H1 (cell line): ENCODE measurements at regions not wholly inside any gene's neighbourhood (a gene's known extent, or its start where the extent isn't known, plus 50 kb on each side); places are given as distances from the start of the nearest gene placed in this dataset.

ENCODE experiments used
- CTCF ChIA-PET: fragments of 300-600 bp; sonication (Branson Sonifier 250); formaldehyde crosslinking; loops from one replicate; lab custom pipeline; 2021; ENCODE audit not compliant: partially characterized antibody; lab: Charles Lee
- POLR2A ChIA-PET: fragments of 300-600 bp; sonication (Branson Sonifier 250); formaldehyde crosslinking; loops from one replicate; lab custom pipeline; 2021; ENCODE audit warnings: inconsistent platforms; ENCODE audit not compliant: partially characterized antibody; lab: Charles Lee
- DNase-seq, 2 experiments: peaks; one replicate each; pipeline versions ENCODE4 v3.0.0 to v3.0.0-alpha.2; 2010 to 2022; ENCODE audit warnings: low spot score in 2 of 2, low read depth in 1 of 2, mixed read lengths in 1 of 2
- FAIRE-seq: peaks from 2 replicates; lab custom pipeline; 2011; peaks lifted over from hg19 to GRCh38; lab: Jason Lieb, UNC
- H2AFZ ChIP-seq: 2 replicates; pipeline ENCODE4 v1.8.1; 2012; ENCODE audit warnings: low read length, inconsistent platforms
- H2AK5ac ChIP-seq: 2 replicates; pipeline ENCODE4 v1.6.1; 2013; ENCODE audit warnings: low read depth, low read length
- H2BK120ac ChIP-seq: replicated peaks from 2 replicates; pipeline ENCODE3; 2013; ENCODE audit warnings: low read depth, low read length, inconsistent platforms
- H2BK12ac ChIP-seq: 2 replicates; pipeline ENCODE4 v1.6.1; 2013; ENCODE audit warnings: low read depth, low read length
- H2BK15ac ChIP-seq: 2 replicates; pipeline ENCODE4 v1.6.1; 2013; ENCODE audit warnings: low read length
- H2BK20ac ChIP-seq: 2 replicates; pipeline ENCODE4 v1.6.1; 2013; ENCODE audit warnings: low read length
- H2BK5ac ChIP-seq: 2 replicates; pipeline ENCODE4 v1.6.1; 2013; ENCODE audit warnings: low read depth, low read length
- H3K14ac ChIP-seq: 2 replicates; pipeline ENCODE4 v1.6.1; 2013; ENCODE audit warnings: inconsistent platforms; ENCODE audit not compliant: insufficient read length
- H3K18ac ChIP-seq: 2 replicates; pipeline ENCODE4 v1.6.1; 2013; ENCODE audit warnings: low read length; ENCODE audit errors: extremely low read depth
- H3K23ac ChIP-seq: 2 replicates; pipeline ENCODE4 v1.6.1; 2013; ENCODE audit warnings: inconsistent platforms; ENCODE audit not compliant: insufficient read length
- H3K23me2 ChIP-seq: 2 replicates; pipeline ENCODE4 v1.6.1; 2013; ENCODE audit warnings: low read depth, low read length
- H3K27ac ChIP-seq: 2 replicates; pipeline ENCODE4 v1.6.1; 2011; ENCODE audit warnings: low read depth, low read length, inconsistent platforms
- H3K27me3 ChIP-seq, 4 experiments: replicated peaks in 1 of 4; 1 replicate in 1 of 4; 2 replicates in 3 of 4; pipeline versions ENCODE4 v1.6.1 to v1.8.1; 2011 to 2013; ENCODE audit warnings: low read length in 3 of 4, mild to moderate bottlenecking in 3 of 4, inconsistent platforms in 2 of 4, mixed read lengths in 2 of 4, moderate library complexity in 1 of 4; ENCODE audit not compliant: control insufficient read depth in 3 of 4, insufficient read depth in 3 of 4; ENCODE audit errors: extremely low read depth in 1 of 4
- H3K36me3 ChIP-seq, 4 experiments: 2 replicates each; pipeline versions ENCODE4 v1.6.1 to v1.8.1; 2011 to 2013; ENCODE audit warnings: mild to moderate bottlenecking in 4 of 4, low read length in 3 of 4, moderate library complexity in 2 of 4, control low read depth in 1 of 4, inconsistent platforms in 1 of 4; ENCODE audit not compliant: insufficient read depth in 4 of 4, control insufficient read depth in 2 of 4
- H3K4ac ChIP-seq: replicated peaks from 2 replicates; pipeline ENCODE3; 2013; ENCODE audit warnings: low read length, low read depth, mixed read lengths, inconsistent platforms; ENCODE audit not compliant: insufficient read length
- H3K4me1 ChIP-seq, 4 experiments: replicated peaks in 1 of 4; 1 replicate in 1 of 4; 2 replicates in 3 of 4; pipeline versions ENCODE4 v1.6.1 to v1.8.1; 2011 to 2013; ENCODE audit warnings: low read length in 3 of 4, inconsistent platforms in 2 of 4, mixed read lengths in 1 of 4; ENCODE audit not compliant: insufficient read depth in 4 of 4, control insufficient read depth in 3 of 4
- H3K4me2 ChIP-seq, 2 experiments: 2 replicates each; pipeline versions ENCODE4 v1.6.1 to v1.8.1; 2011 to 2013; ENCODE audit warnings: low read depth in 2 of 2, low read length in 2 of 2, control low read depth in 1 of 2, inconsistent platforms in 1 of 2, mild to moderate bottlenecking in 1 of 2; ENCODE audit not compliant: insufficient read depth in 1 of 2
- H3K4me3 ChIP-seq, 4 experiments: fragments of 200-600, 300-600 bp in 1 of 4; sonication (generic), shearing (Covaris generic), sonication (Bioruptor Twin) in 1 of 4; 2 replicates each; pipeline versions ENCODE4 v1.5.1 to v1.8.1; 2011 to 2016; ENCODE audit warnings: low read length in 4 of 4, low read depth in 3 of 4, control low read depth in 2 of 4, inconsistent platforms in 2 of 4, mild to moderate bottlenecking in 2 of 4, mixed read lengths in 1 of 4, moderate library complexity in 1 of 4; ENCODE audit not compliant: insufficient read depth in 2 of 4; ENCODE audit errors: extremely low read depth in 1 of 4
- H3K56ac ChIP-seq: replicated peaks from 2 replicates; pipeline ENCODE3; 2013; ENCODE audit warnings: low read depth, mild to moderate bottlenecking, mixed read lengths, low read length, inconsistent platforms; ENCODE audit not compliant: insufficient read length
- H3K79me1 ChIP-seq: 2 replicates; pipeline ENCODE4 v1.6.1; 2013; ENCODE audit warnings: low read depth, low read length, control low read depth
- H3K79me2 ChIP-seq, 2 experiments: 2 replicates each; pipeline versions ENCODE4 v1.6.1 to v1.8.1; 2012 to 2013; ENCODE audit warnings: low read length in 2 of 2, mild to moderate bottlenecking in 2 of 2, inconsistent platforms in 1 of 2; ENCODE audit not compliant: insufficient read depth in 2 of 2, control insufficient read depth in 1 of 2
- H3K9ac ChIP-seq, 4 experiments: replicated peaks in 1 of 4; 1 replicate in 1 of 4; 2 replicates in 3 of 4; pipeline versions ENCODE4 v1.6.1 to v1.8.1; 2011 to 2013; ENCODE audit warnings: low read depth in 3 of 4, low read length in 3 of 4, control low read depth in 2 of 4, mild to moderate bottlenecking in 2 of 4, moderate library complexity in 2 of 4, inconsistent platforms in 1 of 4; ENCODE audit errors: extremely low read depth in 1 of 4
- H3K9me3 ChIP-seq, 2 experiments: 2 replicates each; pipeline versions ENCODE4 v1.6.1 to v1.8.1; 2012 to 2013; ENCODE audit warnings: mild to moderate bottlenecking in 2 of 2, moderate library complexity in 2 of 2, control low read depth in 1 of 2, inconsistent platforms in 1 of 2, low read depth in 1 of 2, low read length in 1 of 2, mixed read lengths in 1 of 2; ENCODE audit not compliant: insufficient read depth in 2 of 2
- H4K20me1 ChIP-seq, 2 experiments: replicated peaks in 1 of 2; 2 replicates each; pipeline versions ENCODE3 to v1.8.1; 2011 to 2013; ENCODE audit warnings: inconsistent platforms in 2 of 2, low read length in 2 of 2, mild to moderate bottlenecking in 1 of 2; ENCODE audit not compliant: insufficient read depth in 2 of 2, control insufficient read depth in 1 of 2
- H4K5ac ChIP-seq: 2 replicates; pipeline ENCODE4 v1.6.1; 2013; ENCODE audit warnings: low read length, low read depth, mixed read lengths, inconsistent platforms; ENCODE audit not compliant: insufficient read length
- H4K8ac ChIP-seq: 2 replicates; pipeline ENCODE4 v1.8.0; 2013; ENCODE audit warnings: mild to moderate bottlenecking, moderate library complexity, low read length, inconsistent platforms; ENCODE audit not compliant: insufficient read depth; ENCODE audit errors: extremely low read depth
- H4K91ac ChIP-seq: replicated peaks from 2 replicates; pipeline ENCODE3; 2013; ENCODE audit warnings: low read length, mixed read lengths, inconsistent platforms; ENCODE audit not compliant: insufficient read length
- CHD2 ChIP-seq: IDR thresholded peaks from 2 replicates; pipeline ENCODE4 v1.6.1; 2012; ENCODE audit warnings: low read length, improper control_type of control experiment
- JUND ChIP-seq: IDR thresholded peaks from 2 replicates; pipeline ENCODE4 v1.6.1; 2011; ENCODE audit warnings: mild to moderate bottlenecking, improper control_type of control experiment, low read length
- NANOG ChIP-seq: IDR thresholded peaks from 2 replicates; pipeline ENCODE4 v1.6.1; 2011; ENCODE audit warnings: low read length, low read depth, mild to moderate bottlenecking, inconsistent platforms; ENCODE audit not compliant: insufficient read depth, poor library complexity, severe bottlenecking
- POLR2AphosphoS5 ChIP-seq: IDR thresholded peaks from 2 replicates; pipeline ENCODE4 v1.6.1; 2011; ENCODE audit warnings: low read depth, low read length
- SP1 ChIP-seq: IDR thresholded peaks from 2 replicates; pipeline ENCODE4 v1.6.1; 2011; ENCODE audit warnings: low read depth, low read length
- SP4 ChIP-seq: IDR thresholded peaks from 2 replicates; pipeline ENCODE4 v1.6.1; 2012; ENCODE audit warnings: low read length, inconsistent platforms
- WGBS, 2 experiments: shearing (Covaris generic) in 1 of 2; methylation state at CpG; one replicate each; pipeline versions ENCODE4 v1.1.6 to v1.1.7; 2013 to 2015; ENCODE audit warnings: low lambda C conversion rate in 2 of 2, mixed read lengths in 2 of 2, inconsistent platforms in 1 of 2, low coverage in 1 of 2, missing lambda C conversion rate in 1 of 2; ENCODE audit not compliant: insufficient replicate concordance in 2 of 2, insufficient coverage in 1 of 2, insufficient read length in 1 of 2; ENCODE audit errors: extremely low coverage in 1 of 2, missing lambda C conversion rate in 1 of 2; 5-methylcytosine and 5-hydroxymethylcytosine counted together
- TF ChIP-seq, protein P1 (sequence below): IDR thresholded peaks from 2 replicates; pipeline ENCODE4 v1.6.1; 2011; ENCODE audit warnings: low read length, improper control_type of control experiment

- ChIA-PET CTCF (interaction anchor here (0.8 to 1.2 kb wide), 2 partner anchors 12 to 336 kb away, joined by 3 read pairs; no protein-coding TSS in a partner anchor), POLR2A (no interaction called here)
- Histone ChIP-seq H3K56ac (no peak overlapping the region), H4K5ac (no peak overlapping the region), H3K27me3 (no peaks in the 10 kb centered on the region), H3K79me1 (no peaks in the 10 kb centered on the region), H4K20me1 (no peaks in the 10 kb centered on the region), H3K14ac (no peak overlapping the region), H2BK20ac (no peak overlapping the region), H2BK5ac (no peak overlapping the region), H3K23me2 (no peaks in the 10 kb centered on the region), H3K9me3 (no peaks in the 10 kb centered on the region), H3K9ac (no peak overlapping the region), H3K4me1 (no peaks in the 10 kb centered on the region), H2AK5ac (no peak overlapping the region), H3K79me2 (no peaks in the 10 kb centered on the region), H3K4ac (no peak overlapping the region), H3K36me3 (no peaks in the 10 kb centered on the region), H2BK15ac (no peak overlapping the region), H2AFZ (no peak overlapping the region), H2BK120ac (no peak overlapping the region), H3K4me3 (no peak overlapping the region), H4K8ac (no peak overlapping the region), H3K18ac (no peak overlapping the region), H3K23ac (no peak overlapping the region), H3K27ac (no peak overlapping the region), H2BK12ac (no peak overlapping the region), H4K91ac (no peak overlapping the region), H3K4me2 (no peak overlapping the region)
- WGBS, 2 experiments = 79% methylated on average over 2 of the region's 2 CpGs; no CpG with 5 or more reads in 1 of the 2 experiments
- DNase-seq (no peak), FAIRE-seq (no peak)
- TF ChIP-seq, protein P1, sequence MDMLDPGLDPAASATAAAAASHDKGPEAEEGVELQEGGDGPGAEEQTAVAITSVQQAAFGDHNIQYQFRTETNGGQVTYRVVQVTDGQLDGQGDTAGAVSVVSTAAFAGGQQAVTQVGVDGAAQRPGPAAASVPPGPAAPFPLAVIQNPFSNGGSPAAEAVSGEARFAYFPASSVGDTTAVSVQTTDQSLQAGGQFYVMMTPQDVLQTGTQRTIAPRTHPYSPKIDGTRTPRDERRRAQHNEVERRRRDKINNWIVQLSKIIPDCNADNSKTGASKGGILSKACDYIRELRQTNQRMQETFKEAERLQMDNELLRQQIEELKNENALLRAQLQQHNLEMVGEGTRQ = no peak
- TF ChIP-seq CHD2 = no peak
- TF ChIP-seq SP1 = no peak
- no peak for TF ChIP-seq POLR2AphosphoS5
- TF ChIP-seq JUND = no peak
- no peak for TF ChIP-seq NANOG
- no peak for TF ChIP-seq SP4
These were observed 506.7 kb downstream of the NUP35 start for GRCh38 chr2:183630964-183631363.
